Endothelial cell of umbilical vein (primary cell): ENCODE measurements at regions not wholly inside any gene's neighbourhood (a gene's known extent, or its start where the extent isn't known, plus 50 kb on each side); places are given as distances from the start of the nearest gene placed in this dataset.

Source experiments
- CTCF ChIP-seq, 2 donors: IDR thresholded peaks; 1 replicate in 1 of 2; 2 replicates in 1 of 2; pipeline ENCODE4 v1.5.1; 2011; ENCODE audit warnings: low read length in 2 of 2, mild to moderate bottlenecking in 2 of 2, moderate library complexity in 2 of 2, control low read depth in 1 of 2, inconsistent platforms in 1 of 2, low read depth in 1 of 2; ENCODE audit not compliant: insufficient read depth in 1 of 2; ENCODE audit errors: extremely low read depth in 1 of 2
- EZH2 ChIP-seq: IDR thresholded peaks from 2 replicates; pipeline ENCODE4 v1.6.1; 2012; ENCODE audit warnings: borderline replicate concordance, low read depth, mild to moderate bottlenecking, moderate library complexity, low read length, inconsistent platforms; ENCODE audit not compliant: severe bottlenecking
- MAX ChIP-seq: IDR thresholded peaks from 2 replicates; pipeline ENCODE4 v1.6.1; 2011; ENCODE audit not compliant: insufficient read depth, insufficient read length
- MYC ChIP-seq: IDR thresholded peaks from one replicate; pipeline ENCODE4 v1.6.1; 2011; ENCODE audit warnings: mild to moderate bottlenecking, low read depth, low read length
- POLR2A ChIP-seq: IDR thresholded peaks from 2 replicates; pipeline ENCODE4 v1.6.1; 2012; ENCODE audit warnings: low read depth, mild to moderate bottlenecking, control low read depth, low read length
- POLR2AphosphoS5 ChIP-seq: IDR thresholded peaks from 2 replicates; pipeline ENCODE4 v1.6.1; 2012; ENCODE audit warnings: low read depth, mild to moderate bottlenecking, control low read depth, low read length, moderate library complexity; ENCODE audit not compliant: insufficient read depth

GRCh38 chr22:48314073-48314472 is 1513.6 kb downstream of the BRD1 start:
- TF ChIP-seq CTCF (IDR thresholded peaks at IDR 0.05; ENCODE audit: extremely low read depth in 1 of 2, insufficient read depth in 1 of 2, low read depth in 1 of 2, low read length in 2 of 2) (no peak), POLR2AphosphoS5 (no peak), POLR2A (no peak), EZH2 (no peak), MYC (no peak), MAX (no peak)
